PC-9 (cell line): ENCODE measurements at regions not wholly inside any gene's neighbourhood (a gene's known extent, or its start where the extent isn't known, plus 50 kb on each side); places are given as distances from the start of the nearest gene placed in this dataset.

ENCODE experiments used
- BruUV-seq: library from RNA; stranded (reverse); fragments of 400-500 nt; replicated peaks from 2 replicates; lab custom pipeline; 2021; lab: Mats Ljungman, UMichigan
- CTCF ChIA-PET: fragments of 300-600 bp; sonication (Branson Sonifier 250); formaldehyde crosslinking; loops from one replicate; lab custom pipeline; 2022; ENCODE audit warnings: antibody characterized with exemption; lab: Charles Lee
- POLR2A ChIA-PET: fragments of 300-600 bp; sonication (Branson Sonifier 250); formaldehyde crosslinking; loops from one replicate; lab custom pipeline; 2022; ENCODE audit warnings: antibody characterized with exemption; ENCODE audit not compliant: unreplicated experiment; lab: Charles Lee
- DNase-seq, 2 experiments: peaks; one replicate each; pipeline versions ENCODE4 v3.0.0 to v3.0.0-alpha.2; 2015 to 2022; ENCODE audit warnings: mixed read lengths in 1 of 2
- H2AFZ ChIP-seq: fragments of 200-600 bp; sonication (generic); 2 replicates; pipeline ENCODE4 v1.8.1; 2017; ENCODE audit warnings: antibody characterized with exemption
- H3F3A ChIP-seq: fragments of 200-600 bp; sonication (generic); 2 replicates; pipeline ENCODE4 v1.8.1; 2017; ENCODE audit warnings: antibody characterized with exemption, mild to moderate bottlenecking, low read depth; ENCODE audit not compliant: insufficient read depth
- H3K27ac ChIP-seq: fragments of 200-600 bp; sonication (generic); 2 replicates; pipeline ENCODE4 v1.6.1; 2016; ENCODE audit warnings: mixed run types
- H3K27me3 ChIP-seq: fragments of 200-600 bp; sonication (generic); 2 replicates; pipeline ENCODE4 v1.6.1; 2016; ENCODE audit warnings: low read depth, mixed run types; ENCODE audit not compliant: insufficient read depth
- H3K36me3 ChIP-seq: fragments of 200-600 bp; sonication (generic); 2 replicates; pipeline ENCODE4 v1.6.1; 2016; ENCODE audit warnings: low read depth, mixed run types
- H3K4me1 ChIP-seq: fragments of 200-600 bp; sonication (generic); replicated peaks from 2 replicates; pipeline ENCODE4 v1.6.1; 2016; ENCODE audit warnings: mixed run types; ENCODE audit not compliant: insufficient read depth
- H3K4me2 ChIP-seq: fragments of 200-600 bp; sonication (generic); 2 replicates; pipeline ENCODE4 v1.6.1; 2017; ENCODE audit warnings: mixed run types
- H3K4me3 ChIP-seq: fragments of 200-600 bp; sonication (generic); 2 replicates; pipeline ENCODE4 v1.6.1; 2016; ENCODE audit warnings: mixed run types
- H3K79me2 ChIP-seq: fragments of 200-600 bp; sonication (generic); 2 replicates; pipeline ENCODE4 v1.6.1; 2017; ENCODE audit warnings: low read depth, mixed run types
- H3K9me2 ChIP-seq: fragments of 200-600 bp; sonication (generic); 2 replicates; pipeline ENCODE4 v1.8.1; 2017; ENCODE audit warnings: mild to moderate bottlenecking; ENCODE audit not compliant: insufficient read depth
- H3K9me3 ChIP-seq: fragments of 200-600 bp; sonication (generic); 2 replicates; pipeline ENCODE4 v1.8.1; 2016; ENCODE audit warnings: low read depth; ENCODE audit not compliant: insufficient read depth
- H4K20me1 ChIP-seq: fragments of 200-600 bp; sonication (generic); 2 replicates; pipeline ENCODE4 v1.8.1; 2017; ENCODE audit not compliant: insufficient read depth
- EZH2 ChIP-seq: fragments of 200-600 bp; sonication (generic); IDR thresholded peaks from 2 replicates; pipeline ENCODE4 v1.8.0; 2017; ENCODE audit warnings: antibody characterized with exemption, low read depth
- intact Hi-C: fragments of 100-400 bp; cut with micrococcal nuclease; formaldehyde crosslinking; loops from one replicate; pipeline ENCODE4 v1.10.0; 2022; ENCODE audit not compliant: unreplicated experiment
- TF ChIP-seq, protein P1 (sequence below): fragments of 200-600 bp; sonication (generic); conservative IDR thresholded peaks from 2 replicates; pipeline ENCODE4 v1.6.1; 2017; ENCODE audit warnings: mixed run types, antibody characterized with exemption, mild to moderate bottlenecking, moderate library complexity

DNA sequence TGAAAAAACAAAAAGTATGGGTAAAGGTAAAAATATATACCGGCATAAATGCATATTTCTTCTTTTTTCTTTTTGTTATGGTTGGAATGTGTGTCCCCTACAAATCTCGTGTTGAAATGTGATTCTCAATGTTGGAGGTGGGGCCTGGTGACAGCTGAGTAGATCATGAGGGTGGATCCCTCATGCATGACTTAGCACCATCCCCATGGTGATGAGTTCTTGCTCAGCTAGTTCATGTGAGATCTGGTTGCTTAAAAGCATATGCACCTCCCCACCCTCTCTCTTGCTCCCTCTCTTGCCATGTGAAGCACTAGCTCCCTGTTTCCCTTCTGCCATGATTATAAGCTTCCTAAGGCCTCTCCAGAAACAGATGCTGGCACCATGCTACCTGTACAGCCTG is 93.3 kb downstream of the HYCC1 start:
- Histone ChIP-seq H3K27me3 (no peaks in the 10 kb centered on the region), H3K9me3 (no peaks in the 10 kb centered on the region), H3K9me2 (no peaks in the 10 kb centered on the region), H3K27ac (no peak overlapping the region), H2AFZ (no peak overlapping the region), H3F3A (no peaks in the 10 kb centered on the region), H3K79me2 (no peaks in the 10 kb centered on the region), H3K4me1 (no peaks in the 10 kb centered on the region; the same call in 1 of the 2 replicates), H3K36me3 (no peaks in the 10 kb centered on the region), H3K4me2 (no peak overlapping the region), H4K20me1 (no peaks in the 10 kb centered on the region), H3K4me3 (no peak overlapping the region)
- ChIA-PET POLR2A (no interaction called here), CTCF (no interaction called here)
- TF ChIP-seq EZH2, result no peak
- TF ChIP-seq, protein P1, sequence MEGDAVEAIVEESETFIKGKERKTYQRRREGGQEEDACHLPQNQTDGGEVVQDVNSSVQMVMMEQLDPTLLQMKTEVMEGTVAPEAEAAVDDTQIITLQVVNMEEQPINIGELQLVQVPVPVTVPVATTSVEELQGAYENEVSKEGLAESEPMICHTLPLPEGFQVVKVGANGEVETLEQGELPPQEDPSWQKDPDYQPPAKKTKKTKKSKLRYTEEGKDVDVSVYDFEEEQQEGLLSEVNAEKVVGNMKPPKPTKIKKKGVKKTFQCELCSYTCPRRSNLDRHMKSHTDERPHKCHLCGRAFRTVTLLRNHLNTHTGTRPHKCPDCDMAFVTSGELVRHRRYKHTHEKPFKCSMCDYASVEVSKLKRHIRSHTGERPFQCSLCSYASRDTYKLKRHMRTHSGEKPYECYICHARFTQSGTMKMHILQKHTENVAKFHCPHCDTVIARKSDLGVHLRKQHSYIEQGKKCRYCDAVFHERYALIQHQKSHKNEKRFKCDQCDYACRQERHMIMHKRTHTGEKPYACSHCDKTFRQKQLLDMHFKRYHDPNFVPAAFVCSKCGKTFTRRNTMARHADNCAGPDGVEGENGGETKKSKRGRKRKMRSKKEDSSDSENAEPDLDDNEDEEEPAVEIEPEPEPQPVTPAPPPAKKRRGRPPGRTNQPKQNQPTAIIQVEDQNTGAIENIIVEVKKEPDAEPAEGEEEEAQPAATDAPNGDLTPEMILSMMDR, result no peak
- BruUV-seq, result no TSS peak
- intact Hi-C loops, result no loop called here
- no peak for DNase-seq

DNA sequence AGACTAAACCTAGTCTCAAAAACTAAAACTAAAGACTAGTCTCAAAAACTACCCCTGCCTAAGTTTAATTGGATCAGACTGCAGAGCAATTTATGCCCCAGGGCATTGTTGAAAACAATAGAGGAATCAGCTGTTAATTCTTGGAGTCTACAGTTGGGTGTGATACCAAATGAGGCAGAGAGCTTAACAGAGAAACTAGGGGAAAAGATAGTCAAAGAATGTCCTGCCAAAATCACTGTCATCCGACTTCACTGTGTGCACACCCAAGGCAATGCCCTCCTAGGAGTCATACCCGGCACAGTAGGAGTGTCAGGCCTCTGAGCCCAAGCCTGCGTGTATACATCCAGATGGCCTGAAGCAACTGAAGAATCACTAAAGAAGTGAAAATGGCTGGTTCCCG is 90.5 kb upstream of the TOMM7 start:
- POLR2A ChIA-PET, result no interaction called here
- Histone ChIP-seq H3K79me2 (no peaks in the 10 kb centered on the region), H2AFZ (no peak overlapping the region), H3K4me3 (no peak overlapping the region), H3K27ac (no peak overlapping the region), H3K9me2 (no peaks in the 10 kb centered on the region), H3K4me1 (no peaks in the 10 kb centered on the region), H3F3A (no peaks in the 10 kb centered on the region), H3K9me3 (no peaks in the 10 kb centered on the region), H3K27me3 (no peaks in the 10 kb centered on the region), H4K20me1 (no peaks in the 10 kb centered on the region), H3K4me2 (no peak overlapping the region), H3K36me3 (no peaks in the 10 kb centered on the region)
- intact Hi-C loops, result no loop called here
- CTCF ChIA-PET, result no interaction called here
- no TSS peak for BruUV-seq
- no peak for TF ChIP-seq EZH2
- TF ChIP-seq, protein P1, result no peak
- no peak for DNase-seq

DNA sequence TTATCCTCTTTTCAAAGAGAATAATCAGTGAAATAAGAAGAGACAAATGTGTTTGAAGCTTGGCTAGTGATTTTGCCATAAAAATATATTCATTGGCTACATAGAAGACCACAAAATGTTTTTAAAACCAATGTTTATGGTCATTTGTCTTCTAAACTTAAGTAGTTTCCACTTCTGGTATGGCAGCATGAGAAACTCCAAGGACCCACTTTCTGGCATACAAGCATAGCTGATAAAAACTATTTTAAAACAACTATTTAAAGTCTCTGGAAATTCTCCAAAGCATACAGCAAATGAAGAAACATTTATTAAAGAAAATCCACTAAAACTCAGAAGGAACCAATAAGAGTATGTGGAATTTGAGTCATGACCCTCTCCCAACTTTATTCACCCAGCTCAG is 89.2 kb upstream of the TOMM7 start:
- no peaks in the 10 kb centered on the region for H3F3A ChIP-seq
- H2AFZ ChIP-seq, result no peak overlapping the region
- BruUV-seq, result no TSS peak
- H3K36me3 ChIP-seq, result no peaks in the 10 kb centered on the region
- H3K27me3 ChIP-seq, result no peaks in the 10 kb centered on the region
- ChIA-PET POLR2A (no interaction called here), CTCF (no interaction called here)
- no peaks in the 10 kb centered on the region for H3K9me2 ChIP-seq
- no peaks in the 10 kb centered on the region for H3K79me2 ChIP-seq
- no peak overlapping the region for H3K27ac ChIP-seq
- no peak overlapping the region for H3K4me2 ChIP-seq
- no peak for TF ChIP-seq EZH2
- TF ChIP-seq, protein P1, result no peak
- no peaks in the 10 kb centered on the region for H4K20me1 ChIP-seq
- no peaks in the 10 kb centered on the region for H3K9me3 ChIP-seq
- H3K4me1 ChIP-seq, result no peaks in the 10 kb centered on the region
- DNase-seq, result no peak
- intact Hi-C loops, result no loop called here
- no peak overlapping the region for H3K4me3 ChIP-seq
